Non-pigmented ciliary epithelial cell (primary cell): ENCODE measurements at regions not wholly inside any gene's neighbourhood (a gene's known extent, or its start where the extent isn't known, plus 50 kb on each side); places are given as distances from the start of the nearest gene placed in this dataset.

ENCODE experiments used
- DNase-seq: peaks from one replicate; pipeline ENCODE4 v3.0.0-alpha.2; 2010; ENCODE audit warnings: low read depth

DNA sequence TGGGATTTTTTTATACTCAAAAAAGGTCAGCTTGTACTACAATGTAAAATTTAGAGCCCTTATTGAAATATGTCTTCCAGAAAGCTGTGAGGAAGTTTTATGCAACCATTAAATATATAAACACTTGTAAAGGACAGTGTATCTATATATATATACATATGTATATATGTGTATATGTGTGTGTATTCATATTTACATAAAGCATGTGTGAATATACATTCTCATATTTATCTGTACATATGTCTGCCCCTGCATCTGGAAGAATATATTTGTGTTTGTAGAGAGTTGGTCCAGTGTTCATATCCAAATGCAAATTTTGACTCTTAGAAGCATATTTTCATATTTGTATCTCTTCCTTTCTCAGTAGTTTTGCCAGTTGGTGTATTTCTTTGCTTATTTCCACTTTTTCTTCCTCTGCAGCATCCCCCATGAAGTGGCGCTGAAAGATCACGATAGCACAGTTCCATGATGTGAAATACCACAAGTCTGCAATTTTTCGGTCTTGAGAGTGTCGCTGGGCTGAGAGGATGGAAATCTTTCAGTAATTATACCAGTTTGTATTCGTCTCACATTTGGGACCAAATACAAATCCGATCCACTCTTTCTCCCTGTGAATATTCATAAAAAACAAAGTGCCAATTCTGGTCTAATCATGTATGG is 311.7 kb upstream of the DPH6 start:
- DNase-seq: no peak

- no peak for DNase-seq
Measured at GRCh38 chr15:35858707-35859106, 312.7 kb upstream of the DPH6 start.

GRCh38 chr15:35863655-35864054 is 317.7 kb upstream of the DPH6 start:
- no peak for DNase-seq

DNA sequence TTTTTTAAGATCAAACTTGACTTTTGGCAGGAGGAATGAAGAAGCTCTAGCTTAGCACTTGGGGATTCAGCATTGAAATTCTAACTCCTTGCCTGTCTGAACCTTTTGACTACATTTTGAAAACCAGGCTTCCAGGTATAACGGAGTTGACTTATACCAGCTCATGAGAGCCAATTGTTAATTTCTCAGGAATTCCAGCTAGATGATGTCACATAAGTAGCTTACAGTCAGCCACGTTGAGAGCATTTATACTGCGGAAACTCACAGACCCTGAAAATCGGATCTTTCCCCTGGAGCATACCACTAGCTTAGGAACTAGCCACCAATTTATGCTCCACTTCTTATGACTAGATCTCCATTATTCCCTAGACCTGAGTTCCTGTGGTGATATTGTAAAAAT is 321.4 kb upstream of the DPH6 start:
- DNase-seq: peak; percentile 40

DNA sequence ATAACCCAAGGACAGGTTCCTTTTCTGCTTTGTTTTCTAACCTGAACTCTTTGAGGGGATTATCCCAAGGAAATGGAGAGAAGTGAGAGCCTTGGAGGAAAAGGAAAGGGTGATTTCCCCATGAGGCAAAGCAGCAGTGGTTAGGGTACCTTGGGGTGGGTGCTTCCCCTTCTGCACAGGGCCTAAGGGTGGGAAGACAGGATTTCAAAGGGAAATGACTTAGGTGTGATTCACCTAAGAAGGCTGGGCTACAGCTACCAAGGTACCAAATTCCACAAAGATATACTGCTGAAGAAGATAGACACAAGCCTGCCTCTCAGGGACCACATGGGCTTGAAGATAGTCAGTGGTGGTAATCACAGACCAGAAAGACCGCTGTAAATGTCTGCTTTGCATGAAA is 325.3 kb upstream of the DPH6 start:
- no peak for DNase-seq

- no peak for DNase-seq
Measured at GRCh38 chr15:35871812-35872211, 325.8 kb upstream of the DPH6 start.

- no peak for DNase-seq
Measured at GRCh38 chr15:35872577-35872976, 326.6 kb upstream of the DPH6 start.

DNA sequence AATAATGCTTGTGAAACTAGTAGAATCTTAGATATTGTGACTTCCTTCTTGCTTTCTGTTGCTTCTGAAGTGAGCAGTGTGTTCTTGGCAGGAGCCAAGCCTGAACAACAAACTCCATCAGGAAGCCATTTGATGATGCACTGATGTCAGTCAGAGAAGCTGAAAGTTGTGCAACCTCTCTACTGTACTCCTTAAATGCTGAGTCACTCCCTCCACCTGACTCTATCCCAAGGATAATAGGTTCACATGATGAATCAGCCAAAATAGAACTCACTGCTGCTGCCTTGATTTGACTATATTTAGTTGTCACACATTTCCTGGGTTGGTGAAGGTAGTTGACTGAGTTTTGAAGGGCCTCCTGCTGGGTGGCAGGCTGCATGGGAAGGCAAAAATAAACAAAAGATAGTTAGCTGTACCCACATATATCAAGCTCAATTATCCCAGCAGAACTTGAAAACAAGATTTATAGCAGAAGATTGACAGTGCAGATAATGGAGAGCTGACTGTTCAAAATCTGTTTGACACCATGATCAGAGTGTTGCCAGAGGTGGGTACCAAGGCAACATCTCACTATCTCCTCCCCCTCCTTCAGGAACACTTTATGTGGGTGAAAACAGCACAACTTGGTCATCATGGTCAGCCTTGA is 328.4 kb upstream of the DPH6 start:
- peak; percentile 68 for DNase-seq

GRCh38 chr15:35876762-35877161 is 330.8 kb upstream of the DPH6 start:
- no peak for DNase-seq

DNA sequence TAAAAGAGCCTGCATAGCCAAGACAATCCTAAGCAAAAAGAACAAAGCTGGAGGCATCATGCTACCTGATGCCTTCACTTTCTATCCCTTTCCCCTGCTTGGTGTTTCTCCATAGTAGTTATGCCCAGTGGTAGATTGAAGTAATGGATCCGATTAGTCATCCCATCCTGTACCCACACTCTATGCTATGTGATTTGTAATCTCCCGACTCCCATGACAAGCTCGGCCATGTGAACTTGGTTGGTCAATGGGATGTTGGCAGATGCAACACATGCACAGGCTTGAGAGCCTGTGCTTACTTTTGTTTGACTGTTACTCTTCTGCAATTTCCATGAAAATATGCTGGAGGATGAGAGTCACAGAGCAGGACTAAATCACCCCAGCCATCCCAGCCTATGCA is 334.9 kb upstream of the DPH6 start:
- no peak for DNase-seq

DNA sequence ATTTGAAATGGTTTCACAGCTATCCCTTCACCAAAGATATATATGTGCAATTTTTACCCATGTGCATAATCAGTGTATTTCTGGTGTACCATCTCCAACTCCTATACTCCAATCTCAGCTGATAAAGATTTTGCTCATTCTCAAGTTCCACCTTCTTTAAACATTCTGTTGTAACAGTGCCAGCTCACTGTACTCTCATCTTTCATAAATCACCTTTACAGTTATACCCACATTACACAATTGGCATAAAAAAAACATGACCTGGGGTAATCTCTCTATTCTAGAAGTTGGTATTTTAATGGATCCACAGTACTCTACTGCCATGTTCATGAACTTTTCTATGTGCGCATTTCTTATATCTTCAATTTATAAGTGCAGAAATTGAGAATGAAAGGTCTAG is 339.9 kb upstream of the DPH6 start:
- DNase-seq: no peak

- peak; percentile 28 for DNase-seq
Measured at GRCh38 chr15:35886765-35887164, 340.8 kb upstream of the DPH6 start.

DNA sequence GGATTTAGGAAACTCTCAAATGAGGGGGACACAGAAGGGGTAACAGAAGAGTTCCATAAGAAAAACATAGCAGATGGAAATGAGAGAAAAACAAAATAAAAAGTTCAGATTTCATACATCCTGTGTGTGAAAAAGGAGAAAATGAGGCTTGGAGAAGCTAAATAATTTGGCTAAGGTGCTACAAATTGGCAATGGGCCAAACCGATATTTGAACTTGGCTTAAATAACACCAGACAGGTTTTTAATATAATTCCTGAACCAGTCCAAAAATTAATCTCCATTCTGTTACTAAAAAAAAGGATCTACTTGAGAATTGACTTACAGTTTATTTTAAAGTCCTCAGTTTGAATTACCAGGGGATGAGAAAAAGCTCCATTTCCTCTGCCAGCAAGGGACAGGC is 342.9 kb upstream of the DPH6 start:
- no peak for DNase-seq

DNA sequence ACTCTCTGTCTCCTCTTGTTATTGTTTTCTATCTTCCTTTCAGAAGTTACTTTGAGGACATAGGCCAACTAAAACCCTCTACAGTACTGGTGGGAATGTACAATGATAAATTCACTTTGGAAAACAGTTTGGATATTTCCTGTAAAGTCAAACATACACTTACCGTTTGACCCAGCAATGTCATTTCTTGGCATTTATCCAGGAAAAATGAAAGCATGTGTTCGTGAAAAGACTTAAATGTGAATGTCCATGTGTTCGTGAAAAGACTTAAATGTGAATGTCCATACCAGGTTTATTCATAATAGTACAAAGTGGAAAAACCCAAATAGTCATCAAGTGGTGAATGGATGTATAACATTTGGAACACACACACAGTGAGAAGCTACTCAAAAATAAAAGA is 361.5 kb upstream of the DPH6 start:
- DNase-seq: no peak

GRCh38 chr15:35909414-35909813 is 363.4 kb upstream of the DPH6 start:
- DNase-seq: no peak

GRCh38 chr15:35910227-35910626 is 364.3 kb upstream of the DPH6 start:
- DNase-seq: no peak

GRCh38 chr15:35911052-35911777 is 365.2 kb upstream of the DPH6 start:
- DNase-seq: no peak

- DNase-seq: no peak
Measured at GRCh38 chr15:35912196-35912595, 366.2 kb upstream of the DPH6 start.

GRCh38 chr15:35914573-35914972 is 368.6 kb upstream of the DPH6 start:
- no peak for DNase-seq

DNA sequence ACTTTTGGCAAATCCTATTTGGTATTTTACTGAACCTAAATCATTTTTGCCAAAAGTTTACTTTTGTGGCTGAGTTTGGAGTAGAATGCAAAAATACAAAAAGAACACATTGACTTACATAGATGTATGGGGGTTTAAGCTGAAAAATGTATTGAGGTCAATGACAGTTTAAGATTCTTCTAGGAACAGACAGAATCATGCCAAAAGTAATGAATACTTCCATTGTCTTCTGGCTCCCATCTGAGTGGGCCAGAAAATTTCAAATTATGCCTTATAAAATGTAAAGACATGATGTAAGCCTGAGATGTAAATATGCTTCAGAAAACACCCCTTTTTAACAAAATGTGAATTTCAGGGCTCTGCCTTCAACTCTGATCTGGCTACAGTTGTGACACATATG is 375.1 kb upstream of the DPH6 start:
- no peak for DNase-seq

DNA sequence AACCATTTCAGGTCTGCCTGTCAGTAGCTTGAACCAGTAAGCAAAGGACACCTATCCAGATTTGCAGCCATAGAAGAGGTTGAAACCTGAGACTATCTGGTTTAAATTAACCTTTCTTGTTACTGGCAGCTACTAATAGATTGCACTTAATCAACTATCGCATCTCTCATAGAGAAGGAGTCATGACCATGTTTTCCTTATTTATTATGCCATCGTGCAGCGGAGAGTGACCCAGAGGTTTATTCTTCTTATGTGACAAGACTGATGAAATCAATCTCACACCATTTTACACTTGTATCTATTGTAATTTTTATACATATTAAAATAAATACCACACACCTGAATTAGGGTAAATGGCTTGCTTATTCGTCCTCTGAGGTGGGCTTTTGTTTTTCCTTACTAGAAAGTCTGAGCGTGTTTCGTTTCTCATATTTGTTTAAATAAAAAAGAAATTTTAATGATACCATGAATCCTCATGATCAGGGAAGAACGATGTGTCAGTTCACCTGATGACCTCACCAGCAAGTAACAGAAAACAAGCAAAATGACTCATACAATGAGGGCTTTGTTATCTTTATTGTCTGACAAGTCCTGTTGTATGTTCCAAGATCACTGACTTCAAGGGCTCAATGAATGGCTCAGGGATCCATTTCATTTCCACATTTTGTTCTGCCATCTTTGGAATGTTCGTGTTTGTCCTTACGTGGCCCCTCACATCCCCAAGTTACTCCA is 379.5 kb upstream of the DPH6 start:
- no peak for DNase-seq

GRCh38 chr15:35926007-35926380 is 380.0 kb upstream of the DPH6 start:
- peak; percentile 20 for DNase-seq

DNA sequence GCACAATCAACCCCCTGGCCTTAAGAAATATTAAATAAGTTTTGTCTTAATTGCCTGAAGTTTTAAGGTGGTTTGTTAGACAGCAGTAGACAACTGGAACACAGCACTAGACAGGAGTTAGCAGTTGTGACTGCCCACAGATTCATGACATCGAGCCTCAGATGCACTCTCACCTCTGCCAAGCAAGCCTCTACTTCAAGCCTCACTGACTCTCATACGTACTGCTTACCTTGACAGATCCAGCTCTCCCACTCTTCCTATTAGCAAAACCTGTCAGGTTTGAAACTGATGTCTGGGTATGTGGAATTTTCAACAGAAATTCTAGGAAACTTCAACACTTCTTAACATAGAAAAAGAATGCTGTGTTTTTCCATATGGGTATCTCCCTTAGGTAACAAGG is 382.9 kb upstream of the DPH6 start:
- no peak for DNase-seq
